HG03354 (cell line): ENCODE measurements at regions not wholly inside any gene's neighbourhood (a gene's known extent, or its start where the extent isn't known, plus 50 kb on each side); places are given as distances from the start of the nearest gene placed in this dataset.

ENCODE experiments used
- ATAC-seq: cut with Tn5 transposase; IDR thresholded peaks from one replicate; pipeline ENCODE4 v1.9.1; 2021; ENCODE audit warnings: mild to moderate bottlenecking; ENCODE audit not compliant: unreplicated experiment, poor library complexity, severe bottlenecking

DNA sequence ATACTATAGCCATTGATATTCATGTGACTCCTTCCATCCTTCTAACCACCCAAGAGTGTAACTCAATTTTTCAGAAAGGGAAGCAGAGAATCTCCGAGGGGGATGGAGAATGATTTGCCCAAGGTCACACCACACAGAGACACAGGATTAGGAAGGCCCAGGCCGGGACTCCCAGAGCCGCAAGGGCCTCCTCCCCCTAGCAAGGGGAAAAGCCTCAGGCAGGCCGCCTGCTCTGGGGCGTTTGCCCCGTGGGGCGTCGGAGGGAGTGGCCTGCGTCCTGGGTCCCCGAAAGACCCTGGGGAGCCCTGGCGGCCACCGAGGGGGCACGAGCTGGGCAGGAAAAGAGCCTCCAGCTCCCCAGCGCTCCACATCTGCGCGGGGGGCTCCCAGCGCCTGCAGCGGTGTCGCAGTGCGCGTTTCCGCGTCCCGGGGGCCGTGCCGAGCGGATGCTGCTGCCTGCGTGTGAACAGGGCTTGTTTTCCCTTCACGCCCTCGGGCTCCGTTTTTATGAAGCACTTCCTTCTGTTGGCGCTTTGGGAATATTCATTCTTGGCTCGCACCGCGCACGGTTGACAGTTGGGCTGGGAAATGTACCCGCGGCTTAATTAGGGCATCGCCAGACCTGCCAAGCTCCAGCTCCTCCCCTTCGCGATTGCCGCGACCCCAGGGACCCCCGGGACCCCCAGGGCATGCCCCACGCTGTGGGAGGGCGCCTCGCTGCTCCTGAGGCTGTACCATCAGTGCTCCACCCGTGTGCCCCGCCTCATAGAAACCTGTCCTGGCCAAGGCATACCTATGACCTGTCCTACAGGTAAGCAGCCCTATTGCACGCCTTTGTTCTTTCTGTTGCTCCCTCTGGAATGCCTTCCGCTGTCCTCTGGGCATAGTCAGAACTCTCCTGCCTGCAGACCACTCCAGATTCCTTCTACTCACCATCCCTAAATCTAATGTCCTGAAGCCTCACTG lies 158.9 kb upstream of the GLI2 start:
- no peak for ATAC-seq

DNA sequence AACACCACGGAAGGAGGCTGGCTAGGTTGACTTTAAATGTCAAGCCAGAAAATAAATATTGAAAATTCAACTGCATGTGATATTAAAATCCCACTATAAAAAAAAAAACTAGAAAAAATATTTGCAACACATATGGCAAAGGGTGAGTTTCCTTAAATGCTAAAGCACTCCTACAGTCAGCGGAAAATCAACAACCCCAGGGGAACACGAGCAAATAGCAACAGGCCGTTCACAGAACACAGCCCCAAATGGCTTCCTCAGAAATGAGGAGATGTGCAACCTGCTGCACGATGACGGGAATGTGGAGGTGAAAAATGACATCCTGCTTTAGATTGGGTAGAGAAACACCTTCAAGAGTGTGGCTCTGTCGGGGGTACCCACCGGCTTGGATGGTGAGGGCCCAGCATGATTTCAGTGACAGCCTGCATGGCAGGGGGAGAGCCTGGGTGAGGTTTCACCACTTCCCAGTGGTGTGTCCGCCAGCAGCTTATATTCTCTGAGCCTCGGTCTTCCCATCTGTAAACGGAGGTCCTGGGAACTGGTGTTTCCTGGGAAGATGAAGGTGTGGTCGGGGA lies 157.9 kb upstream of the GLI2 start:
- no peak for ATAC-seq

DNA sequence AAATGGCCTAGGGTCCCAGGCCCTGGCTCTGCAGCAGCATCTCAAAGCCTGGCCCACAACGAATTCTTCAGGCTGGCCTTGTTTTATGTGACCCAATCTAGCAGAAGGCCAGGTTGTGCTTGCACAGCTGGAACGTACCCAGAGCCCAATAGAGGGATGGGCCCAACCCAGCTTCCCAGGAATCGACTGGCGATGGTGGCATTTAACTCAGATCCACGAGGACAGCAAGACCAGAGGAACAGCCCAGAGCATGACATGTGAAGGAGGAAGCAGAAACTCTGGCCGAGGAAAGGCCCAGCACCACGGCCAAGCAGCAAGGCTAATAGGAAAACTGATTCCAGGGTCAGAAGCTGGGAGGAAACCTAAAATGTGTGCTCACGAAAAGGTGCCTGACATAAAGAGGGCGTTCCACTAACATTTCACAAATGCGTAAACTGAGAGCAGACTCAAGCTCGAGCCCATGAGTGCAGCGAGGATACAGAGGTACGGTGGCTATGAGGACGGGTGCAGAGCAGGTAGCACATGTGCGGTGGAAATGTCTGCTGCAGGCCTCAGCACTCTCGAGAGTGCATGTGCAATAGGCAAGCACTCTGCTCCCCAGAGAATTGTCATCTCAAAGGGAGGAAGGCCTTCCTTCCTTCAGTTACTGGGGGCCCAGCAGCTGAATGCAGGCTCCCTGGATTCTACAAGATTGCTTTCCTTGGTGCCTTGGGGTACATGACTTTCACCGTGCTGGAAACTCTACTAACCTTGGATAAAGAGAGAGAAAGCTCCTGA lies 156.9 kb upstream of the GLI2 start:
- ATAC-seq = no peak

DNA sequence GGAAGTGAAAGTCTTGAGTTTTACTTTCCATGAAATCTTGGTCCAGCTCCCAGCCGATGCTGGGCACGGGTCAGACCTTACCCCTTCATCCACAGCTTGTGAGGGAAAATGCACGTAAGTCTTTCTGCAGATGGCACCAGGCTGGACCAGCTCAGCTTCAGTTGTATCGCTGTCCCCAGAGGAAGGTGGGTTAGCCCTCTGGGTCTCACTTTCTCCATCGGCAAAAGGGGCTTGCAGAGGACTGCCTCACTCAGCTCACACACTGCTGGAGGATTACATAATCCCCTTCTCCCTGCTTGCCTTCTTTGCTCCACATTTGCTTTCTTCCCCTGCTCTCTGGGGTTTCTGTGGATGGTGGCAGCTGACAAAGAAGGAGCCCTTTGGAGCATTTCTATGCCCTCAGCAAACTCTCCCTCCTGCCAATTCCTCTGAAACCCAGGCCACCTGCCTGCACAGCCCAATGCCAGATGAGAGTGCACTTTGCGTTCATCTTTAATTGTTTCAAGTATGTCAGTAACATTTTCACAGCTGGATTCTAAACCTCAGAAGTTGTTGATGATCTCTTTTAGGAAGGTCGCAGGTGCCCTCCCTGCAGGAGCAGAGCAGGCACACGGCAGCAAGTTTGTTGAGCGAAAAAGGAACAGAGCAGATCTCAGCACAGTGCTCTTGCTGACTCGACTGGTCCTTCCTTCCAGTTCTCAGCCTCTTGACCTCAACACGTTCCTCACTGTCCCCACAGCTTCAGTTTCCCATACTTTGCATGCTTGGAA lies 155.6 kb upstream of the GLI2 start:
- no peak for ATAC-seq

DNA sequence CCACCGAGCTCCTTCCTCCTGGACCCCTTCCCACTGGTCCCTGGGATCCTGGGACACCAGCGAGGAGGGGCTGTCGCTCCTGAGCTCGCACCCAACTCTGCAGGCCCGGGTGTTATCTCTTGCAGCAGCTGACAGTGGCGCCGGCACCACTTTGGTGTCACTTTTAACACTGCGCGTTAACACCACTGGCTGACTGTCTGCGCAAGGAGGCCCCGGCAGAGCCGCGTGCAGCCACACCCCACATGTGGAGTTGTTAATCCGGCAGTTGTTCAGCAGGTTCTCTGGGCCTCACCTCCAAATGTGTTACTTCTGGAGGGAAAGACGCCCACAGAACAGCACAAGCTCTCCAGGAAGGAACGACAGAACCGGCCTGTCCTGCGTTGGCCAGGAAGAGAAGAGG lies 155.0 kb upstream of the GLI2 start:
- ATAC-seq = no peak

DNA sequence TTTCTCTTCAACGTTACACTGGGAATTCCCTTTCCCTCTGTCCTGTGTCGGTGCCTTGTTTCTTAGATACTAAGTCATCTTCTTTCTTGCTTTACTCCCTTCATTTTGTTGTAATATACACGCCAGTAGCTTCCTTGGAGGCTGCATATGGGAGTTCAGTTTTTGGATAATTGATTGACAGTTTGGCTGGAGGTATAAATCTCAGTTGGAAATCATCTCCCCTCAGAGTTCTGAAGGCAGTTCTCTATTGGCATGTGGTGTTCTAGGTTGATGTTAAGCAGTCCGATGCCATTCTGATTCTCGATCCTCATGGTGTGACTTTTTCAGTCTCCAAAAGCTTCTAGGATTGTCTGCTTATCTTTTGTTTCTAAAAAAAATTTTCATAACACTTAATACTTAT lies 152.5 kb upstream of the GLI2 start:
- ATAC-seq = no peak

DNA sequence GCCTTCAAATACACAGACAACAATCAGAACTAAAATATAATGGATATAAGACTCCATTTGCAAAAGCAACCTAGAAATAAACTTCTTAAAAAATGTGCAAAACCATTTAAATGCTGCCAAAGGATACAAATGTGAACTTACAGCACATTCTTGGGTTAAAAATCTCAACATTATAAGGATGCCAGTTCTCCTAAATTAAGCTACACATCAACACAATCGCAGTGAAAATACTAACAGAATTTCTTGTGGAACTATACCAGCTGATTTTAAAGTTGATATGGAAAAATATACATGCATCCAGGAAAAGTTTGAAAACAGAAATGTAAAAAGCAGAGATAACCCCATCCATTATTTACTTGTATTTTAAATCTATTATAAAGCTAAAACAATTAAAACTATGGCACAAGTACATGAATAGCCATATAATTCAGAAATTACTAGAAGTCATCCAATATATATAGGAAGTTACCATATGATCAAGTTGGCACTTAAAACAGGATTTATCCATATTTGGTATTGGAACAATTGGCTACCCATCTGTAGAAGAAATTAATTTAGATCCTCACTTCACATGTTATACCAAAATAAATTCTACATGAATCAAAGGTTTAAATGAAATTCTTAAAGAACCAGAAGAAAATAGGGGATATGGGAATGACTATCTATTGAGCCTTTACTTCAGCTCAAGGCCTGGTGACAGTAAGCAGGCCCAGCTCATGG lies 151.7 kb upstream of the GLI2 start:
- no peak for ATAC-seq

DNA sequence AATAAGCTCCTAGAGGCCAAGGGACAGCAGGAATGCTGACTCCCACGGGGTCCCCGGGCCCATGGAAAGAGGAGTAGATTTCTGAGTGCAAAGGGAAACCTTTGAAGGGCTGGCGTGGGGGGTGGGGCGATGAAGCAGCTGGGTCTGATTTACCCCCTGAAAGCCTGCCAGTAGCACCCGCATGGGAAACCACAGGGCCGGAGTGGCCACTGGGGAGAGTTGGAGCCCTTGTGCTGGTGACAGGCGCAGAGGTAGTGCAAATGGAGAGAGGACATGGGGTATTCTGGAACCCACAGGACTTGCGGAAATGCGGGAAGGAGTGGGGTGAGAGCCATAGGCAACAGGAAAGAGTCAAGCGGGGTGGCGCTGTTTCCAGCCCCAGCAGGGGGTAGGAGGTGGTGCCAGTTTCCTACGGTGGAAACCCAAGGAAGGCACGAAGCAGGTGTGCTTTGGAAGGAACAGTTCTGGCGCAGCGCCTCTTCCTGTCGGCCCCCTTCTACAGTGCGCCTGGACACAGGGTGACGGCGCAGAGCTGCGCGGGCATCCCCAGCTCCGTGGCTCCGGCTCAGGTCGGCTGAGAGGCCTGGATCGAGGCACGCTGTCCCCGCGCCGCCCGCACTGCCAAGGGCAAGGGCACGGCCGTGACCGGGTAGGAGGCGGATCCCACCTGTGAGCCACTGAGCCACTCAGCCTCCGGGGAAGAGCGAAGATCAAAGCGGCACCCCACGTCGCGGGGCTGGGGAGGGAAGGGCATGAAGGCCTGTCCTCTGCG lies 149.0 kb upstream of the GLI2 start:
- ATAC-seq = no peak

DNA sequence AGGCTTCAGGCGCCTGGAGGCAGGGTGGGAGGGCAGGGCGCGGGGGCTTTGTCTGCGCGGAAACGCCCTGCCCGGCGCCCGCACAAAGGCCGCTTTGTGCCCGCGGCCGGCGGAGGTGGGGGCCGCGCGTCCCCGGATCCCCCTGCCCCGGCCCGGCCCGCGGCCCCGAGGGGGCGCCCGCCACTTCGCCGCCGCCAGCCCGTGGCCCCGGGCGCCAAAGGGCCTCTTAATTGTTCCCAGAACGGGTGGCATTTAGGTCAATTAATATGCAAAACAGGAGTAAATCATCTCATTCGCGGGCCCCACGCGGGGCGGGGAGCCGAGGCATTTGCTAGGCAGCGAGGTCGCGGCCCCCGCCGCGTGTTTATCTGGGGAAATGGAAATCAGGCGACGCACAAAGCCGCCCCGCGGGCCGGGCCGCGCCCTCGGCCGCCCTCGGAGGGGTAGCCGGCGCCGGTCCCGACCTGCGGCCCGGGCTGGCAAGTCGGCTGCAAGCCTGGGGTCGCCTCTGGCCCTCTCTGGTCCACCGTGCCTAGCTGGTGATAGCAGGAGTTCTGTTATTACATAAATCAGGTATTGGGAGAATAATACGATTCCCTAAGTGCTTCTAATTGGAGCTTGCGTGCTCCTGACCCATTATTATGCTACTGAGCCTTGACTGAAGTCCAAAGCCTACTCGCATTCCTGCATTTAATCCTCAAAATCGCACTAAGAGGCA lies 148.2 kb upstream of the GLI2 start:
- no peak for ATAC-seq

DNA sequence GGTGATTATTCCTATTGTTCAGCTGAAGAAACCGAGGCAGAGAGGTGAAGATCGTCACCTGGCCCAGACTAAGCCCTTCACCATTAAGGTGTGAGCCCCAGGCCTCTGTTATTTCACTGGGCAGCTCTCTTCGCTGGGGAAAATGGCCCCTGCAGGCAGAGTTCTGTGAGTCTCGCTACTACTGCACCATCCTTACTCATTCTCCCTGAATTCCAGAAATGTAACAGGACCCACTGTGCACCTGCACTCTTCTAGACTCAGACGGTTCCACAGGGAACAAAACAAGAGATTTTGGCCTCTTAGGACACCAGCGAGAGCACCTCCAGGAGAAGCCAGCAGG lies 147.7 kb upstream of the GLI2 start:
- no peak for ATAC-seq

DNA sequence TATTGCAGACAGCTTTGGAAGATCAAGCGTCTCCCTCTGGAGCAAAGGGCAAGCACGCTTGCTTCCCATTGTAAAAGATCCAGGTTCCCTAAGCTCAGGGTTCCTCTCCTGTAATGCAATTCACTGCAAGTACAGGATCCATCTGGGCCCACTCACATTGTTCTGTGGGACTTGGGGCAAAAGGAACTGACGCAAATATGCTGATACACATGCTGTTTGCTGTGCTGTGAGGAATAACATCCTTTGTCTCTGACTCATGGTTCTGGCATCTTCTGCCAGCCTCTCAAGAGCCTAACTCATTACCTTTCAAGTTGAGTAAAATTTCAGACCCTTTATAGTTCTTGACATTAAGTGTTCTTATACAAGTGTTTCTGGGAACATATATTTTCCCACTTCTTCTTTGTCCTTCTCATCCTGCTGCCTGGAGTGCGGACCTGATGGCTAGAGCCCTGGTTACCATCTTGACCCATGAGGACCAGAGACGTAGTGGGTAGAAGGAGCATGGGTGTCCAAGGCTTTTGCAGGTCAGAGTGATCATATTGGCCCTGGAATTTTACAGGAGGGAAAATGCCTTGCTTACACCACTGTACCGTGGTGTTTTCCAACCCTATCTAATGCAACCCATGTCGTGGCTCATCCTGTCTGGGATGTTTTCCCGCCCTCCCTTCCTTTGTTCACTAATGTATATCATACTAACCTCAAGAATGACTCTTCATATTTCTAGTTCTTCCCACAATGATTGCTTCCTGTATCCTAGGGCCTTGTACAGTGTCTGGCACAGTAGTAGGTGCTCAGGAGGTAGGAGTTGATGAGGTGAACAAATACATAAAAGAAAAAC lies 145.7 kb upstream of the GLI2 start:
- no peak for ATAC-seq

DNA sequence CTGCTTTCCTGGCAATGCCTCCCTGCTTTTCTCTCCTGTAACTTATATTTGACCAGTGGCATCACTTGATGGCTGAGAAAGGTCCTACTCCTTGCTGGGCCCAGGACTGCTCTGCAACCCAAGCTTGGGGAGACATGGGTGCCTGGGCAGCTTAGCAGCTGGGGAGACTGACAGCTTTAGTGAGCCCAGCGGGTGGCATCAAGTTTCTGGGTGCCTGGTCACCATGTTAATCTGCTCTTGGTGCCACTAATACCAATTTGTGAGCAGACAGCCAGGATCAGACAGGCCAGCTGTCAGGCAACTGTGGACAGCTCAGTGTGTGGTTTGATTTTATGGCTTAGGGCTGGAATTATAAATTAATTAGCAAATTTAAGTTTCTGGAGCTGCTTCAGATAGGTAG lies 144.8 kb upstream of the GLI2 start:
- no peak for ATAC-seq

DNA sequence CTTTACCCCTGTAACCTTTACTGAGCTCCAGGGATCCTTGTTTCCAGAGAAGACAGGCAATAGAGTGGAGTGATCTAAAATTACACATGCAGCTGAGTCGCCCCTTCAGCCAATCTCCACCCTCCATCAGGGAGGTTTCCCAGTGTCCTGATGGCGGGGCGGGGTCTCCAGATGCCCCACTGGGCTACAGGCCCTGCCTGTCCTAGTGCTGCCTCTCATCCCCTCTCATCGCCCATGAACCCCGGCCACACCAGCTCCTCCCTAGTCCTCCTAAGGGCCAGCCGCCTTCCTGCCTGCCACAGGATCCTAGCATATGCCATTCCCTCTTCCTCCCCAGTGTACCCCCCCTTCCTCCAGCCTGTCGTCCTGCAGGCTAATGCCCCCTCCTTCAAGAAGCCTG lies 144.1 kb upstream of the GLI2 start:
- ATAC-seq = no peak

DNA sequence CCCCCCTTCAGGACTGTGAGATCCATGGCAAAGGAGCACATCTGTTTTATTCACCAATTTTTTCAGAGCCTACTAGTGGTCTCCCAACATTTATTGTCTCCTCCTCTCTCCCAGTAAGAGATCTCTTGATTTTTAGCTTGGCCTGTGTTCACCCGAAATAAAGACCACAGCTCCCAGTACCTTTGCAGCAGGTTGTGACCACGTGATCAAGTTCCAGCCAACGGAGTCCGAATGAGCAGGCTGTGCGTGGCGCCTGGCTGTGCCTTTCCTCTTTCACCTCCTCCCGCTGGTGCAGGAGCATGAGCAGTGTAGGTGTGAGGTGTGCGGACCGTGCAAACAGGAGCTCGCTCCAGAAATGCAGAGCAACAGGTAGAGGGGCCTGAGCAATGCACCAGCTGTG lies 143.6 kb upstream of the GLI2 start:
- ATAC-seq = no peak

DNA sequence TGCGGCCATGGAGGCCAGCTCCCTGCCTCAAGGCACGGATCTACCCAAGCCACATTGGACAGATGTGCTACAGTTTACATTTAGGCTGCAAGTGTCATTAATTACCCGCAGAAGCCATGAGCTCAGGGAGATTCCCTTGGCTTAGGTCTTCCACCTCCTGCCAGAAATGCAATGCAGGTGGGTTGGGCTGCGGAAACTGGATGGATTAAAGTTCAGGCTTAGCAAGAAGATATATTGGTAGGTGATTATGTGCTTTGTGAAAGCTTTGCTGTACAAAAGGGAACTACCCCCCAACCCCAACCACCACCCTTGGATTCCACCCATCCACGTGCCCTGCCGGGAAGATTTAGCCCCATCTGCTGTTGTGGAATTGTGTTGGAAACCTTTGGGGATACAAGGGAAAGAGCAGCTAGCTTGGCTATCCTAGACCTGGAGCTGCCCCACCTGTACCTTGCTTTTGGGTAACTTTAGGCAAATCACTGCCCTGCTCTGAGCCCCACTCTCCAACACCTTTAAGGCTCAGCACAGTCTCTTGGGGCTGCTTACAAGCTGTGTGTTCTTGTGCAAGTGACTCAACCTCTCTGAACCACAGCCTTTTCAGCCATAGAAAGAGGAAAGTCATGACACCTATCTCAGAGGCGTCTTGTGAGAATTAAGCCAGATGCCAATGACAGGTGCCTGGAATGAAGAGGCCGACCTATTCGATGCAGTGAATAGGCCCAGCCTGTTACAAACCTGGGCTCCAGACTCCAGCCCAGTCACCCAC lies 141.6 kb upstream of the GLI2 start:
- no peak for ATAC-seq

DNA sequence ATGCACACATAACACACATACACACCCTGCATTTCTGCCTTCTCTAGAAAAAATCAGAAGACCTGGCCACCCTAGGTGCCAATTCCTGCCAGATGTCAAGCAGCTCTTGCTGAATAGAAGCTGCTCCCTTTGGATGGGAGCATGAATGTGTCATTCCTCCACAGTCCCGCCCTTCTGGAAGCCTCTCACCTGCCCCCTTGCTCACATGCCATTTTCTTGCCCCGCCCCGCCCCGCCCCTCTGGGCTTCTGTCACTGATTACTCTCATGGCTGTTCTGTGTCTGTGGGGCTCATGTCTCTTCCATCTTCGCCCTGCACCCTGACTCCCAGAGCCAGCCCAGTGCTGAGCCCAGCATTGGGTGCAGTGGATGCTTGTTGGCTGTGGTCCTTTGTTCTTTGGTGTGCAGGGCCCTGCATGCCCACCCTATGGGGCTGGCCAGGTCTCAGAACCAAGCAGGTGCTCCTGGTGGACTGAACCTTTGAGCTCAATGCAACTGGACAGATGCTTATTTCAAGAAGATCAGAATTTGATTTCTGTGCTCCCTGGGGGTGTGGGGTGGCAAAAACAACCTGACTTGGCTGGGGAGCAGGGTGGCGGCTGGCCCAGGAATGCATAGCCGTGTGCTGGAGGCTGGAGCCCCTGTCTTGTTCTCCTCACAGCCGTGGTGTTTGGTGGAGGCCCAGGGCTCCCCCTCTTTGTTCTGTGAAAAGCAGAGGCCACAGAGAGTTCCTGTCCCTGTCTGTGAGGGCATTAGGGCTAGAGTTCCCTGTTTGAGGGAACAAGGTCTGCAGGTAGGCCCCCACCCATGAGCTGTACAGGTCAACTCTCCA lies 140.6 kb upstream of the GLI2 start:
- no peak for ATAC-seq
